ENCODE measurements at regions not wholly inside any gene's neighbourhood (a gene's known extent, or its start where the extent isn't known, plus 50 kb on each side); places are given as distances from the start of the nearest gene placed in this dataset.

- no peak for DNase-seq
These were observed 79.2 kb upstream of the TNR start for GRCh38 chr1:175822580-175822979.

DNA sequence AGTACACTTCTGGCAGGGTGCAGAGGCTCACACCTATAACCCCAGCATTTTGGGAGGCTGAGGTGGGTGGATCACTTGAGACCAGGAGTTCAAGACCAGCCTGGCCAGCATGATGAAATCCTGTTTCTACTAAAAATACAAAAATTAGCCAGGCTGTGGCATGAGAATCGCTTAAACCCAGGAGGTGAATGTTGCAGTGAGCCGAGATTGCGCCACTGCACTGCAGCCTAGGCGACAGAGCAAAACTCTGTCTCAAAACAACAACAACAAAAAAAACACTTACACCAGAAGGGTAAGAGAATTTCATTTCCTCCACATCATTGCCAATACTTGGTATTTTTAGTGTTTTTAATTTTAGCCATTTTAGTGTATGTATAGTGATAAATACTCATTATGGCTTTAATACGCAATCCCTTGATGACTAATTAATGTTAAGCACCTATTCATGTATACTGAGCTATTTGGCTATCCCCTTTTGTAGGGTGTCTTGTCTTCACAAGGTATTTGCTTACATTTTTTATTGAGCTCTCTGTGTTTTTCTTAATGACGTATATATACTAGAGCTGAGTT lies 77.1 kb upstream of the TNR start:
- DNase-seq = no peak

- DNase-seq = no peak
These were observed 75.5 kb upstream of the TNR start for GRCh38 chr1:175818929-175819328.

DNA sequence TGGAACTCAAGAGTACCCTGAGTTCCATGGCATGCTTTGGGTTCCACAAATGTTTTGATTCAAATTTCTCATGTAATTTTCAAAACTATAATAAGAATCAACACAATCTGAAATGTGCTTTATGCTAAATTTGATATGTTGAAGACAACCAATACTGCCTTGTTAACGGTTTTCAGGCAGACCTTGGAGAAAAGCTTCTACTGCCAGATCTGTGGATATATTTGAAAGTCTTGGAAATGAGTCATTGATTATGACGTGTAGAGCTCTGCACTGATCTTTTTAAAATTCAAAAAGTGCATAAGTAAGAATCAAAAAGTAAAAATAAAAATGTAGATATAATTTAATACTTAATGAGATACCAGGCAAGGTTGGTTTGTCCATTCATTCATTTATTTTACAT lies 74.0 kb upstream of the TNR start:
- no peak for DNase-seq

GRCh38 chr1:175814885-175815284 lies 71.5 kb upstream of the TNR start:
- no peak for DNase-seq

- DNase-seq = no peak
These were observed 69.5 kb upstream of the TNR start for GRCh38 chr1:175812936-175813335.

GRCh38 chr1:175810305-175810704 lies 66.9 kb upstream of the TNR start:
- no peak for DNase-seq

GRCh38 chr1:175808999-175809398 lies 65.6 kb upstream of the TNR start:
- no peak for DNase-seq

DNA sequence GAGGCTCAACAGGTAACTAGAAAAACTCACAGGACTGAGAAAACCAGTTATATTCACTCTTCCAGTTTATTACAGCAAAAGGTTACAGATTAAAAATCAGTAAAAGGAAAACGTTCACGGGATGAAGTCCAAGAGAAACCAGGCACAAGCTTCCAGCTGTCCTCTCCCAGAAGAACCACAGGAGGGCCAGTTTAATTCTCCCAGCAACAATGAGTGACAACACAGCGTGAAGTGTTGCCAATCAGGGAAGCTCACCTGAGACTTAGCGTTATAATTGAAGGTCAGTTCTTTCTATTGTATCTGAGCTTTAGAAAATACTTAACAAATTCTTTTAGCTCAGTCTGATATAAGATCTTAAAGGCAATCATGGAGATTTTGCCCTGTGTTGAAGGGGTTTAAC lies 65.2 kb upstream of the TNR start:
- no peak for DNase-seq

DNA sequence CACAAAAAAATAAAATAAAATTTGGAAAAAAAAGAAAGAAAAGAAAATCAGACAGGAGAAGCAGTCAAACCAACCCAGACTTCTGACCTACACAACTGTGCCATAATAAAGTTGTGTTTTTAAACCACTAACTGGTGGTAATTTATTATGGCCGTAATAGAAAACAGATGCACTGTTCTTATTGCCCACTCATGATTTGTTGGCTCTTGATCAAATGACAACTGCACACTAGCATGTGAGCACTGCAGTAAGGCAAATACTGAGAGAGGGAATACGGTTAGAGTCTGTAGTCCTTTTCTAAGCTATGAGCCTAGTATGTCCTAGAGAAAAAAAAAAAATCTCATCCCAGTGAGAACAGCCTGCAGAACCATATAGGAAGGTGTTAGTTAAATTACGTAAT lies 61.2 kb upstream of the TNR start:
- DNase-seq = no peak

DNA sequence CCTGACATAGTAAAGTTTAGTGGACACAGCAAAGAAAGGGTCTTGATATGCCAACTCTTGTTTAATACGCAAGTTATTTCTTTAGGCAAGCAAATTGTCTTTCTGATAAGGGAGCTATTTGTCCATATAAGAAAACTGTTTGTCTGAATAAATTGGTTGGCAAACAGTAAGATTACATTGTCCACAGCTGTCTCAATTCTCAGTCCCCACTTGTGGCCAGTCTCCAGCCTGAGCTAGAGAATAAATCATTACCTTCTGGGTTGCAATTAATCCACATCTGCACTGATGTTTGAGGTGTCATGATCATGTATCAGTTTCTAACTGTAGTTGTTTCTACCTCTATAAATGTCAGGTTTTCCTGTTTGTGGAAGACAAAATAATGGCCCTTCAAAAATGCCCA lies 60.0 kb upstream of the TNR start:
- no peak for DNase-seq

GRCh38 chr1:175802407-175803123 lies 59.2 kb upstream of the TNR start:
- no peak for DNase-seq

DNA sequence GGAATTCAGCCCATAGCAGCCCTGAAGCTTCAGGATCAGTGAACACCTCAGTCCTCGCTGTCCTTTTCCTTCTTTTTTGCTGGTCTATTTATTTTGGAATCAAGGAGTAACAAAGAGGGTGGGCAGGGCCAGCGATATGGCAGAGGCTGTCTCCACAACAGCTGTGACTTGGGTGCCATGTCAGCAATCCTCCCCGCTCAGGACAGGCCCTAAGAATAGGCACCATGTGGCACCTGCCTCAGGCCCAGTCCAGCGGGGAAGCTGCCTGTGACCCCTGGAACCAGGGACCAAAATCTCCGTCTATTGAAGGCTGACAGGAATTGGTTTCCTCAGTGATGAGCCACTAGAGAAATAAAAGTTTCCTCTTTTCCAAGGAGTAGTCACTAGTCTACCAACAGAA lies 58.6 kb upstream of the TNR start:
- no peak for DNase-seq

- DNase-seq = no peak
These were observed 54.2 kb upstream of the TNR start for GRCh38 chr1:175797576-175797975.

DNA sequence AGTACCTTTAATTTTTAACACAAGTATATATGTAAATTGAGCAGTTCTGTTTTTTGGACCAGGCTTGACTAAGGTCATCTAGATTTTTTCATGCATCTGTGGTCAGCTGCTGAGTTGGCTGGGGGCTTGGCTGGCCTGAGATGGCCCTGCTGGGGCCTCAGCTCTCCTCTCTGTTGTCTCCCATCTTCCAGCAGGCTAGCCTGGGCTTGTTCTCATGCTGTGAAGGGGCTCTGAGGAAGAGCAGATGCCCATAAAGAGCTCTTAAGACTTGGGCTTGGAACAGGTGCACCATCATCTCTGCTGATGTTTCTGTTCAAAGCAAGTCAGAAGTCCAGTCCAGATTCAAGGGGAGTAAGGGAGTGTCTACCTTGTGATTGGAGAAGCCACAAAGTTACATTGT lies 51.2 kb upstream of the TNR start:
- DNase-seq = no peak

DNA sequence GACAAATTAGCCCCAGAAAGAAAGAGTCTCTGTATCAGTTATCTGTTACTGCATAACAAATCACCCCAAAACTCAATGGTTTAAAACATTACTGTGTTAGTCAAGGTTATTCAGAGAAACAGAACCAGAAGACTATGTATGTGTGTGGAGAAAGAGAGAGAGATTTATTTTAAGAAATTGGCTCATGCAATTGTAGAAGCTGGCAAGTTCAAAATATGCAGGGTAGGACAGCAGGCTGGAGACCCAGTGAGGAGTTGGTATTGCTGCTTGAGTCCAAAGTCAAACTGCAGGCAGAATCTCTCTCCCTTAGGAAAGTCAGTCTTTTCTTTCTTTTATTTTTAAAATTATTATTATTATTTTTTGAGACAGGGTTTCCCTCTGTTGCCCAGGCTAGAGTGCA lies 50.2 kb upstream of the TNR start:
- DNase-seq = no peak
